ENCODE measurements at regions not wholly inside any gene's neighbourhood (a gene's known extent, or its start where the extent isn't known, plus 50 kb on each side); places are given as distances from the start of the nearest gene placed in this dataset.

- no peak for TF ChIP-seq CTCF (IDR thresholded peaks at IDR 0.05)
- TF ChIP-seq EZH2 (IDR thresholded peaks at IDR 0.05): no peak
- TF ChIP-seq EZH2phosphoT487 (IDR thresholded peaks at IDR 0.05): no peak
These were observed 253.5 kb upstream of the PRKCQ start for GRCh38 chr10:6833458-6834011.

All from neural progenitor cell (in vitro differentiated cells).